Kidney epithelial cell (primary cell): ENCODE measurements at regions not wholly inside any gene's neighbourhood (a gene's known extent, or its start where the extent isn't known, plus 50 kb on each side); places are given as distances from the start of the nearest gene placed in this dataset.

Source experiments
- DNase-seq: peaks from one replicate; pipeline ENCODE4 v3.0.0-alpha.2; 2010; ENCODE audit warnings: low read depth
- H3K27me3 ChIP-seq: 2 replicates; pipeline ENCODE4 v1.6.0; 2011; ENCODE audit warnings: low read length; ENCODE audit not compliant: control insufficient read depth, insufficient read depth
- H3K36me3 ChIP-seq: 2 replicates; pipeline ENCODE4 v1.5.1; 2011; ENCODE audit warnings: low read length; ENCODE audit not compliant: control insufficient read depth, insufficient read depth
- H3K4me3 ChIP-seq: 2 replicates; pipeline ENCODE4 v1.5.1; 2011; ENCODE audit warnings: low read depth, mild to moderate bottlenecking, control low read depth, low read length
- CTCF ChIP-seq: IDR thresholded peaks from 2 replicates; pipeline ENCODE4 v1.5.1; 2011; ENCODE audit warnings: mild to moderate bottlenecking, moderate library complexity, low read length, control low read depth, inconsistent platforms; ENCODE audit not compliant: insufficient read depth, poor library complexity, severe bottlenecking

- no peak overlapping the region for H3K4me3 ChIP-seq
- TF ChIP-seq CTCF: no peak
- no peak for DNase-seq
- H3K27me3 ChIP-seq: no peaks in the 10 kb centered on the region
- H3K36me3 ChIP-seq: no peaks in the 10 kb centered on the region
Measured at GRCh38 chr4:15366721-15367120, 61.1 kb upstream of the C1QTNF7 start.

- no peak for TF ChIP-seq CTCF
- no peak overlapping the region for H3K4me3 ChIP-seq
- no peaks in the 10 kb centered on the region for H3K36me3 ChIP-seq
- no peaks in the 10 kb centered on the region for H3K27me3 ChIP-seq
- DNase-seq: no peak
Measured at GRCh38 chr4:15368856-15369255, 59.0 kb upstream of the C1QTNF7 start.

GRCh38 chr4:15370296-15370695, 57.5 kb upstream of the C1QTNF7 start:
- H3K4me3 ChIP-seq: no peak overlapping the region
- H3K36me3 ChIP-seq: no peaks in the 10 kb centered on the region
- TF ChIP-seq CTCF: no peak
- DNase-seq: no peak
- no peaks in the 10 kb centered on the region for H3K27me3 ChIP-seq

- TF ChIP-seq CTCF: no peak
- no peaks in the 10 kb centered on the region for H3K27me3 ChIP-seq
- DNase-seq: no peak
- no peak overlapping the region for H3K4me3 ChIP-seq
- H3K36me3 ChIP-seq: no peaks in the 10 kb centered on the region
Measured at GRCh38 chr4:15373363-15373762, 54.5 kb upstream of the C1QTNF7 start.

GRCh38 chr4:15374656-15375055, 53.2 kb upstream of the C1QTNF7 start:
- Histone ChIP-seq H3K27me3 (no peaks in the 10 kb centered on the region), H3K4me3 (no peak overlapping the region), H3K36me3 (no peaks in the 10 kb centered on the region)
- TF ChIP-seq CTCF: no peak
- no peak for DNase-seq

GRCh38 chr4:15375667-15376066, 52.2 kb upstream of the C1QTNF7 start:
- Histone ChIP-seq H3K36me3 (no peaks in the 10 kb centered on the region), H3K27me3 (no peaks in the 10 kb centered on the region), H3K4me3 (no peak overlapping the region)
- no peak for DNase-seq
- TF ChIP-seq CTCF: no peak
